OCI-LY7 (cell line): ENCODE measurements at regions not wholly inside any gene's neighbourhood (a gene's known extent, or its start where the extent isn't known, plus 50 kb on each side); places are given as distances from the start of the nearest gene placed in this dataset.

Experiments
- BruUV-seq: library from RNA; stranded (reverse); fragments of 400-500 nt; replicated peaks from 2 replicates; lab custom pipeline; 2021; lab: Mats Ljungman, UMichigan
- CTCF ChIA-PET: fragments of 300-600 bp; sonication (Branson Sonifier 250); formaldehyde crosslinking; loops from one replicate; lab custom pipeline; 2022; ENCODE audit warnings: antibody characterized with exemption; ENCODE audit not compliant: unreplicated experiment; lab: Charles Lee
- POLR2A ChIA-PET: fragments of 300-600 bp; sonication (Branson Sonifier 250); formaldehyde crosslinking; loops from one replicate; lab custom pipeline; 2022; ENCODE audit warnings: antibody characterized with exemption; lab: Charles Lee
- DNase-seq: peaks from one replicate; pipeline ENCODE4 v3.0.0-alpha.2; 2015; ENCODE audit warnings: low spot score
- H2AFZ ChIP-seq: fragments of 200-600 bp; sonication (generic), shearing (Covaris generic); 2 replicates; pipeline ENCODE4 v1.6.1; 2014; ENCODE audit warnings: mild to moderate bottlenecking, antibody characterized with exemption, low read length, moderate library complexity
- H3K27ac ChIP-seq: fragments of 200-600 bp; sonication (generic); 2 replicates; pipeline ENCODE4 v1.5.1; 2014; ENCODE audit warnings: mixed run types, low read depth, mild to moderate bottlenecking, moderate library complexity, low read length, inconsistent platforms; ENCODE audit not compliant: poor library complexity, severe bottlenecking
- H3K36me3 ChIP-seq: fragments of 200-600 bp; sonication (generic); 2 replicates; pipeline ENCODE4 v1.6.1; 2014; ENCODE audit warnings: mild to moderate bottlenecking, antibody characterized with exemption, low read length, moderate library complexity, mixed read lengths; ENCODE audit not compliant: insufficient read depth
- H3K4me1 ChIP-seq: fragments of 200-600 bp; sonication (generic); 2 replicates; pipeline ENCODE4 v1.5.1; 2014; ENCODE audit warnings: mild to moderate bottlenecking, low read length; ENCODE audit not compliant: insufficient read depth, poor library complexity, severe bottlenecking
- H3K4me2 ChIP-seq: fragments of 200-600 bp; sonication (generic); 2 replicates; pipeline ENCODE4 v1.6.1; 2014; ENCODE audit warnings: mild to moderate bottlenecking, low read length
- H3K4me3 ChIP-seq: fragments of 200-600 bp; sonication (generic); 2 replicates; pipeline ENCODE4 v1.5.1; 2014; ENCODE audit warnings: mild to moderate bottlenecking, low read depth, low read length; ENCODE audit not compliant: poor library complexity, severe bottlenecking
- H3K79me2 ChIP-seq: fragments of 200-600 bp; sonication (generic); 2 replicates; pipeline ENCODE4 v1.6.1; 2016; ENCODE audit warnings: low read depth, mild to moderate bottlenecking, low read length, moderate library complexity, mixed read lengths; ENCODE audit not compliant: insufficient read depth
- H3K9me2 ChIP-seq: fragments of 200-600 bp; sonication (generic); 2 replicates; pipeline ENCODE4 v1.6.1; 2016; ENCODE audit warnings: mild to moderate bottlenecking, low read length, mixed read lengths; ENCODE audit not compliant: insufficient read depth
- H3K9me3 ChIP-seq: fragments of 200-600 bp; sonication (generic); 2 replicates; pipeline ENCODE4 v1.6.1; 2014; ENCODE audit warnings: mild to moderate bottlenecking, mixed run types, low read length, mixed read lengths
- H4K20me1 ChIP-seq: fragments of 200-600 bp; sonication (generic); 2 replicates; pipeline ENCODE4 v1.6.1; 2014; ENCODE audit warnings: mild to moderate bottlenecking, antibody characterized with exemption, low read length, moderate library complexity, mixed read lengths; ENCODE audit not compliant: insufficient read depth
- CTCF ChIP-seq: fragments of 200-600 bp; sonication (generic); conservative IDR thresholded peaks from 2 replicates; pipeline ENCODE4 v1.5.1; 2014; ENCODE audit warnings: mild to moderate bottlenecking, antibody characterized with exemption, low read length, moderate library complexity, mixed read lengths
- EZH2phosphoT487 ChIP-seq: fragments of 200-600 bp; sonication (generic); IDR thresholded peaks from 2 replicates; pipeline ENCODE4 v1.6.1; 2018; ENCODE audit warnings: low read depth, borderline replicate concordance, mild to moderate bottlenecking, mixed run types, antibody characterized with exemption, low read length, moderate library complexity, mixed read lengths
- intact Hi-C: fragments of 100-400 bp; cut with micrococcal nuclease; formaldehyde crosslinking; loops from one replicate; pipeline ENCODE4 v1.10.0; 2022; ENCODE audit not compliant: unreplicated experiment

- Histone ChIP-seq H3K4me3 (no peak overlapping the region), H3K4me1 (no peaks in the 10 kb centered on the region), H4K20me1 (no peaks in the 10 kb centered on the region), H3K27ac (no peak overlapping the region), H2AFZ (no peak overlapping the region), H3K4me2 (no peak overlapping the region), H3K36me3 (no peaks in the 10 kb centered on the region), H3K9me3 (no peaks in the 10 kb centered on the region), H3K9me2 (no peaks in the 10 kb centered on the region), H3K79me2 (no peaks in the 10 kb centered on the region)
- DNase-seq, result no peak
- intact Hi-C loops, result loop anchor here (2.0 to 10.0 kb wide), 2 partner anchors 156 to 282 kb away; no protein-coding TSS in a partner anchor
- ChIA-PET CTCF (no interaction called here), POLR2A (interaction anchor here (0.6 kb wide), 1 partner anchor 252 kb away, joined by 3 read pairs; no protein-coding TSS in a partner anchor)
- BruUV-seq, result no TSS peak
- TF ChIP-seq CTCF, result no peak
- no peak for TF ChIP-seq EZH2phosphoT487
Observed at GRCh38 chr3:43222590-43222989, 63.8 kb upstream of the SNRK start.

GRCh38 chr3:43221076-43221475, 65.3 kb upstream of the SNRK start:
- ChIA-PET POLR2A (interaction anchor here (0.7 to 1.0 kb wide), 2 partner anchors 18 to 33 kb away, joined by 3 read pairs; no protein-coding TSS in a partner anchor), CTCF (no interaction called here)
- no peaks in the 10 kb centered on the region for H4K20me1 ChIP-seq
- no peaks in the 10 kb centered on the region for H3K9me3 ChIP-seq
- H3K79me2 ChIP-seq, result no peaks in the 10 kb centered on the region
- no peaks in the 10 kb centered on the region for H3K36me3 ChIP-seq
- intact Hi-C loops, result loop anchor here (10.0 kb wide), 1 partner anchor 284 kb away; no protein-coding TSS in a partner anchor
- BruUV-seq, result no TSS peak
- no peak for TF ChIP-seq EZH2phosphoT487
- no peak for TF ChIP-seq CTCF
- no peaks in the 10 kb centered on the region for H3K4me1 ChIP-seq
- H3K4me3 ChIP-seq, result no peak overlapping the region
- no peak for DNase-seq
- no peak overlapping the region for H3K27ac ChIP-seq
- H2AFZ ChIP-seq, result no peak overlapping the region
- H3K4me2 ChIP-seq, result no peak overlapping the region
- H3K9me2 ChIP-seq, result no peaks in the 10 kb centered on the region

GRCh38 chr3:43219616-43220015, 66.7 kb upstream of the SNRK start:
- Histone ChIP-seq H3K4me2 (no peak overlapping the region), H3K36me3 (no peaks in the 10 kb centered on the region), H3K9me3 (no peaks in the 10 kb centered on the region), H3K4me1 (no peaks in the 10 kb centered on the region), H2AFZ (no peak overlapping the region), H4K20me1 (no peaks in the 10 kb centered on the region), H3K4me3 (no peak overlapping the region), H3K79me2 (no peaks in the 10 kb centered on the region), H3K9me2 (no peaks in the 10 kb centered on the region), H3K27ac (no peak overlapping the region)
- intact Hi-C loops, result loop anchor here (10.0 kb wide), 1 partner anchor 285 kb away; no protein-coding TSS in a partner anchor
- ChIA-PET POLR2A (interaction anchor here (0.6 kb wide), 1 partner anchor 460 kb away, joined by 3 read pairs; no protein-coding TSS in a partner anchor), CTCF (no interaction called here)
- BruUV-seq, result no TSS peak
- DNase-seq, result no peak
- TF ChIP-seq EZH2phosphoT487, result no peak
- TF ChIP-seq CTCF, result no peak
